B cell (primary cell): ENCODE measurements at regions not wholly inside any gene's neighbourhood (a gene's known extent, or its start where the extent isn't known, plus 50 kb on each side); places are given as distances from the start of the nearest gene placed in this dataset.

ENCODE experiments used
- ATAC-seq: fragments of 200-7000 bp; cut with Tn5 transposase; one replicate; pipeline ENCODE4 v1.10.0; 2021; ENCODE audit warnings: low read depth, mild to moderate bottlenecking, moderate number of reproducible peaks, moderate library complexity
- CTCF ChIA-PET: fragments of 350-600 bp; sonication (Branson Sonifier 250); formaldehyde crosslinking; loops from one replicate; lab custom pipeline; 2021; ENCODE audit warnings: antibody characterized with exemption, inconsistent platforms; lab: Charles Lee
- POLR2A ChIA-PET: fragments of 350-600 bp; sonication (Branson Sonifier 250); formaldehyde crosslinking; loops from one replicate; lab custom pipeline; 2021; ENCODE audit warnings: antibody characterized with exemption; lab: Charles Lee
- DNase-seq: peaks from one replicate; pipeline ENCODE4 v3.0.0; 2013
- H2AFZ ChIP-seq: 2 replicates; pipeline ENCODE4 v1.6.1; 2012; ENCODE audit warnings: mild to moderate bottlenecking, low read depth, low read length; ENCODE audit not compliant: insufficient read depth, poor library complexity, severe bottlenecking
- H3K27ac ChIP-seq, 2 donors: 1 replicate in 1 of 2; 2 replicates in 1 of 2; pipeline ENCODE4 v1.5.1; 2012 to 2013; ENCODE audit warnings: low read length in 2 of 2, mild to moderate bottlenecking in 2 of 2, moderate library complexity in 1 of 2
- H3K27me3 ChIP-seq, 4 experiments: fragments of 200-600 bp in 1 of 4; sonication (generic) in 1 of 4; replicated peaks in 1 of 4; 1 replicate in 2 of 4; 2 replicates in 2 of 4; pipeline versions ENCODE4 v1.6.1 to v1.7.0; 2013 to 2016; ENCODE audit warnings: low read length in 3 of 4, mild to moderate bottlenecking in 2 of 4, mixed read lengths in 1 of 4, moderate library complexity in 1 of 4; ENCODE audit not compliant: insufficient read depth in 4 of 4, control insufficient read depth in 3 of 4; ENCODE audit errors: control extremely low read depth in 1 of 4
- H3K36me3 ChIP-seq, 2 experiments: replicated peaks in 1 of 2; 1 replicate in 1 of 2; 2 replicates in 1 of 2; pipeline versions ENCODE4 v1.6.1 to v1.7.1; 2013; ENCODE audit warnings: low read length in 1 of 2; ENCODE audit not compliant: insufficient read depth in 2 of 2, control insufficient read depth in 1 of 2; ENCODE audit errors: control extremely low read depth in 1 of 2, extremely low read depth in 1 of 2
- H3K4me1 ChIP-seq, 2 donors: fragments of 200-600 bp in 1 of 2; sonication (generic) in 1 of 2; 1 replicate in 1 of 2; 2 replicates in 1 of 2; pipeline versions ENCODE4 v1.5.1 to v1.6.1; 2013 to 2017; ENCODE audit warnings: low read length in 2 of 2; ENCODE audit not compliant: control insufficient read depth in 2 of 2, insufficient read depth in 2 of 2
- H3K4me2 ChIP-seq: replicated peaks from 2 replicates; pipeline ENCODE3; 2012; ENCODE audit warnings: mild to moderate bottlenecking, low read depth, low read length; ENCODE audit not compliant: poor library complexity, severe bottlenecking
- H3K4me3 ChIP-seq, 5 experiments: fragments of 200-600 bp in 1 of 5; sonication (generic) in 1 of 5; 1 replicate in 3 of 5; 2 replicates in 2 of 5; pipeline versions ENCODE4 v1.5.1 to v1.7.0; 2011 to 2016; ENCODE audit warnings: low read length in 4 of 5, mild to moderate bottlenecking in 4 of 5, low read depth in 2 of 5, control low read depth in 1 of 5, moderate library complexity in 1 of 5; ENCODE audit not compliant: insufficient read depth in 1 of 5; ENCODE audit errors: control extremely low read depth in 1 of 5, extremely low read depth in 1 of 5
- H3K79me2 ChIP-seq: fragments of 200-600 bp; sonication (generic); one replicate; pipeline ENCODE4 v1.6.0; 2016; ENCODE audit warnings: low read length; ENCODE audit not compliant: control insufficient read depth, insufficient read depth
- H3K9ac ChIP-seq: fragments of 200-600 bp; sonication (generic); 2 replicates; pipeline ENCODE4 v1.6.1; 2017; ENCODE audit warnings: mild to moderate bottlenecking, low read length, moderate library complexity
- H3K9me3 ChIP-seq, 3 donors: one replicate each; pipeline versions ENCODE4 v1.6.1 to v1.7.1; 2013; ENCODE audit warnings: low read length in 2 of 3; ENCODE audit not compliant: control insufficient read depth in 2 of 3, insufficient read depth in 1 of 3; ENCODE audit errors: control extremely low read depth in 1 of 3
- H4K20me1 ChIP-seq: 2 replicates; pipeline ENCODE4 v1.6.0; 2012; ENCODE audit warnings: mild to moderate bottlenecking, low read length; ENCODE audit not compliant: insufficient read depth, control insufficient read depth, poor library complexity, severe bottlenecking
- H3K27ac Mint-ChIP-seq: one replicate; pipeline ENCODE4 v1.8.0; 2021; ENCODE audit warnings: mixed read lengths
- H3K27me3 Mint-ChIP-seq: one replicate; pipeline ENCODE4 v1.8.0; 2021; ENCODE audit warnings: mixed read lengths
- H3K4me1 Mint-ChIP-seq: one replicate; pipeline ENCODE4 v1.8.0; 2021; ENCODE audit warnings: mixed read lengths
- H3K4me3 Mint-ChIP-seq: one replicate; pipeline ENCODE4 v1.8.0; 2021; ENCODE audit warnings: mixed read lengths
- H3K9me3 Mint-ChIP-seq: one replicate; pipeline ENCODE4 v1.8.0; 2022; ENCODE audit warnings: mixed read lengths; ENCODE audit not compliant: insufficient read depth
- CTCF ChIP-seq: fragments of 200-600 bp; IDR thresholded peaks from one replicate; pipeline ENCODE4 v1.8.0; 2022; ENCODE audit warnings: antibody characterized with exemption, mild to moderate bottlenecking
- EZH2 ChIP-seq: IDR thresholded peaks from 2 replicates; pipeline ENCODE4 v1.6.1; 2012; ENCODE audit warnings: borderline replicate concordance, low read depth, mild to moderate bottlenecking, moderate library complexity, low read length; ENCODE audit not compliant: insufficient read depth, poor library complexity, severe bottlenecking
- WGBS: methylation state at CpG from one replicate; pipeline ENCODE4 v1.1.5; 2013; ENCODE audit warnings: missing lambda C conversion rate; ENCODE audit not compliant: insufficient coverage; 5-methylcytosine and 5-hydroxymethylcytosine counted together
- intact Hi-C: fragments of 100-400 bp; cut with micrococcal nuclease; formaldehyde crosslinking; loops from one replicate; pipeline ENCODE4 v1.10.0; 2022

DNA sequence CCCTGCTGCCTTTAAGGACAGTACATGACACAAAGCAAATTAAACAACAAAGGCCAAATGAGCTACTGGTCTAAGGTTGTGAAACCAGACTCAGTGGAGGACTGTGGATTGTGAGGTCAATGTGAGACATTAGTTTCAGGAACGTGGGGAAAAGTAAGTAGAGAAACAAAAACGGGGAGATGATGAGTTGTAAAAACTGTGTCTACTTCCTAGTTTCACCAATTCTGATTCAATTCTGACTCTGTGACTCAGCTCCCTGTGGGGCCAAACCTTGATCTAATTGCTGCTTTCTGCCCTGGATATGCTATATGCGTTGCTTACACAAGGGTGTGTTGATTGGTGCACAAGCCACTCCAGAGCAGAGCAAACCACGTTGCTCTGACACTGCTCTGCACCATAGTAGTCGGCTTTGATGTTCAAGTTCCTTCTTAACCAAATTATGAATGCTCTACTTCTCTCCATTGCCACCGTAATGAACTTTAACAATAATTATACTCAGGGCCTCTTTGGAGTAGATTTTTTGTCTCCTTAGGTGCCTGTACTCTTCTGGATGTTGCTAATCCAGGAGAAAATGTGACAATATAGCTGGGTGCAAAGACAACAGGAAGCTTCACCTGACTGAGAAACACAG, 1640.1 kb upstream of the CELF4 start:
- 73% methylated on average over 2 of the region's 6 CpGs for whole genome bisulfite sequencing
- no peak for TF ChIP-seq CTCF
- no peak for TF ChIP-seq EZH2
- POLR2A ChIA-PET: no interaction called here
- no peaks in the 10 kb centered on the region for H3K4me1 ChIP-seq
- H3K9me3 ChIP-seq: no peaks in the 10 kb centered on the region
- Mint-ChIP-seq H3K9me3 (peaks cover 5% of the 10 kb centered on the region), H3K4me1 (no peaks in the 10 kb centered on the region), H3K27ac (no peak overlapping the region), H3K4me3 (no peak overlapping the region), H3K27me3 (no peaks in the 10 kb centered on the region)
- no peak for DNase-seq
- no peak for ATAC-seq
- H3K27me3 ChIP-seq: no peaks in the 10 kb centered on the region
- H4K20me1 ChIP-seq: no peaks in the 10 kb centered on the region
- H3K27ac ChIP-seq: no peak overlapping the region
- H3K9ac ChIP-seq: no peak overlapping the region
- intact Hi-C loops: no loop called here
- H3K4me2 ChIP-seq: no peak overlapping the region
- no peaks in the 10 kb centered on the region for H3K36me3 ChIP-seq
- CTCF ChIA-PET: no interaction called here
- no peak overlapping the region for H3K4me3 ChIP-seq
- no peak overlapping the region for H2AFZ ChIP-seq
- no peaks in the 10 kb centered on the region for H3K79me2 ChIP-seq

- no peaks in the 10 kb centered on the region for H3K27me3 ChIP-seq
- H2AFZ ChIP-seq: no peak overlapping the region
- no peak for DNase-seq
- ChIA-PET POLR2A (no interaction called here), CTCF (no interaction called here)
- no peaks in the 10 kb centered on the region for H3K79me2 ChIP-seq
- no peak overlapping the region for H3K4me2 ChIP-seq
- H3K36me3 ChIP-seq: no peaks in the 10 kb centered on the region
- H3K9me3 Mint-ChIP-seq: peaks cover 5% of the 10 kb centered on the region
- H3K9me3 ChIP-seq: no peaks in the 10 kb centered on the region
- no peak overlapping the region for H3K4me3 ChIP-seq
- no peak overlapping the region for H3K27ac Mint-ChIP-seq
- H3K4me1 Mint-ChIP-seq: no peaks in the 10 kb centered on the region
- H4K20me1 ChIP-seq: no peaks in the 10 kb centered on the region
- intact Hi-C loops: no loop called here
- WGBS: 91% methylated on average over 3 of the region's 6 CpGs
- no peaks in the 10 kb centered on the region for H3K27me3 Mint-ChIP-seq
- H3K27ac ChIP-seq: no peak overlapping the region
- H3K4me3 Mint-ChIP-seq: no peak overlapping the region
- no peak for TF ChIP-seq EZH2
- TF ChIP-seq CTCF: no peak
- no peak for ATAC-seq
- no peak overlapping the region for H3K9ac ChIP-seq
- no peaks in the 10 kb centered on the region for H3K4me1 ChIP-seq
Observed at GRCh38 chr18:39200153-39200552, 1634.6 kb upstream of the CELF4 start.
